ENCODE measurements at regions not wholly inside any gene's neighbourhood (a gene's known extent, or its start where the extent isn't known, plus 50 kb on each side); places are given as distances from the start of the nearest gene placed in this dataset.

GRCh38 chr12:92235703-92236472 is 90.2 kb upstream of the BTG1 start:
- TF ChIP-seq POLR2A (IDR thresholded peaks at IDR 0.05; ENCODE audit: low read depth, low read length) (no peak), POLR2AphosphoS5 (IDR thresholded peaks at IDR 0.05; ENCODE audit: low read depth, low read length) (no peak)
